ENCODE measurements at regions not wholly inside any gene's neighbourhood (a gene's known extent, or its start where the extent isn't known, plus 50 kb on each side); places are given as distances from the start of the nearest gene placed in this dataset.

DNA sequence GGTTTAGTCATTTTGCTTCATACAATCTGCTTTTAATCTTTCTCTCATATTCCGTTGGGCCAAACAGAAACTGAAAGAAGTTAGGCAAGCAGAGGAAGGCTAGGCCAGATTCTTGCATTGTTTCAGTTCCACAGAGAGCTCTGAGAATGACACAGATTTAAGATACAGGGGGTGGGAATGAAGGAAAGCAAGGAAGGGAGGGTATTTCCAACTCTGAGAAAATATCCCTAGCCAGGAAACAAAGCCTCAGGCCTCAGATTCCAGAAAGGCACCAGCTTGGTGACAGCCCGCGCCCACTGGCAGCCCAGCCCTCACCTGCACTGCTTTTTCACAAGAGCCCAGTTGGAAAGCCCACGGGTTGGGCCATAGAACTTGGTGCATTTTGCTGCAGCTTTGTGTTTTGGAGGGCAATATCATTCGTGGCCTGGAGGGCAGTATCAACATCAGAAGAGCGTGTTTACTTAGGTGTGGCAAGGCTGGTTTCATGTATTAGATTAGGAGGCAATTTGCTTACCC, 63.5 kb downstream of the ENC1 start:
- no peak for DNase-seq

DNA sequence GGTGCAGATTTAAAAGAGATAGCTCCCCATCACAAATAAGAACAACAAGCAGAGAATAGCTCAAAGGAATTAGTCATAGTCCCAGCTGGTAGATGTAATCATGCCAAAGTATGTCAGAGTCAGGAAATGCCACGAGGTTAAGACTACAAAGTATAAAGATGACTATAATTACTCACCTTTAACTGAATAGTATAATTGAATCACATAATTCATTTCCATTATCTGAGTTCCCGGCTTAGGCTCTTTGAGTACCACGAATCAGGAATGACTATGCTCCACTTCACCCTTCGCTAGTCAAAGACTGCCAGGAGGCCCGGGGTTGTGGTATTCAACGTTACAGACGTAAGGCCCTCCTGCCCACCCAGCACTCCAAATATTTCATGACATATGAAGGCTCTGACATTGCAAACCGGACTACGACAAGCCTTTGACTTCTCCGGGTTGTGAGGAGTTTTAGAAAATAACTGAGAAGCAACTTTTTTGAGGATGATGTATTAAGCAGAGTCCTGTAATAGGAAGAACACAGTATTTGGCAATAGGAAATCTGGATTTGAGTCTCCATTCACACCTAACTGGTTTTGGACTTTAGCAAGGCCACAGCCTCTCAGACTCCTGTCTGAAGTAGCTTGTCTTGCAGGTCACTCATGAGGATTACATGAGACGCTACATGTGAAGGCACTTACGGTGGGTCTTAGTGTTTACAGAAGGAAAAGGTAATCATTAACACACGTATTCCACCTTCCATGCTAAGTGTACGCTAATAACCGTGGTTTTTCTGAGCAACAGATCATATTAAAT, 64.6 kb downstream of the ENC1 start:
- DNase-seq, result no peak

DNA sequence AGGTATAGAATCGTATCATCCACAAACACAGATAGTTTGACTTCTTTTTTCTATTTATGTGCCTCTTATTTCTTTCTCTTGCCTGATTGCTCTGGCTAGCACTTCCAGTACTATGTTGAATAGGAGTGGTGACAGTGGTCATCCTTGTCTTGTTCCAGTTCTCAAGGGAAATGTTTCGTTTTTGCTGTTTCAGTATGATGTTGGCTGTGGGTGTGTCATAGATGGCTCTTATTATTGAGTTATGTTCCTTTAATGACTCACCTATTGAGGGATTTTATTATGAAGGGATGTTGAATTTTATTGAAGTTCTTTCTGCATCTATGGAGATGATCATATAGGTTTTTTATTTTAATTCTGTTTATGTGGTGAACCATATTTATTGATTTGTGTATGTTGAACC, 70.3 kb downstream of the ENC1 start:
- DNase-seq, result no peak

DNA sequence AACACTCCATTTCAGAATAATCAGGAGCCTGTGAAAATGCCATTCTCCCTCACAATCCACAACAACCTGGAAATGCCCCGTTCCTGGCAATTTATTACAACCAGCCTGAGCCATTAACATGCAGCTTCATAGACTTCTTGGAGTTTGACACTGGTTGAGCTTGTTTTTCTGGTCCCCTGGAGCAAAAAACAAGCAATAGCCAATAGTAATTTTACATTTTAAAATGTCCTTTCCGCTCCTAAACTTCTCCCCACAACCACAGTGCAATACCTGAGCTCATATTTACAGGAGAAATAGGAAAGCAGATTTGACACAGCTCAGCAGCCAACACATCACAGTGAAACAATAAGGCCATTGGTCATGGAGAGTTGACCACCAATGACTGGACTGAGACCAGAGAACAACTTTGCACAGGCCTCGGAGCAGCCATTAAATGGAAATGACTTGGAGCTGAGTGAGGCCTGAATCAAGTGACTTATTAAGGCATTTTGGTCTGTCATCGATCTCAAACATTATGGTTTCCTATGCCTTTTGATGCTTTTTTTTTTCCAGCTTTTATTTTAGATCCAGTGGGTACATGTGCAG, 73.0 kb downstream of the ENC1 start:
- DNase-seq, result no peak

DNA sequence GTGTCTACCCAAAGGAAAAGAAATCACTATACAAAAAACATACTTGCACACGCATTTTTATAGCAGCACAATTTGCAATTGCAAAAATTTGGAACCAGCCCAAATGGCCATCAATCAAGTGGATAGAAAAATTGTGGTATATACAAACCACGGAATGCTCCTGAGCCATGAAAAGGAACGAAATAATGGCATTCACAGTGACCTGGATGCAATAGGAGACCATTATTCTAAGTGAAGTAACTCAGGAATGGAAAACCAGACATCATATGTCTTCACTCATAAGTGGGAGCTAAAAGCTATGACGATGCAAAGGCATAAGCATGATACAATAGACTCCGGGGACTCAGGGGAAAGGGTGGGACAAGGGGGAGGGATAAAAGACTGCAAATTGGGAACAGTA, 78.4 kb downstream of the ENC1 start:
- no peak for DNase-seq

DNA sequence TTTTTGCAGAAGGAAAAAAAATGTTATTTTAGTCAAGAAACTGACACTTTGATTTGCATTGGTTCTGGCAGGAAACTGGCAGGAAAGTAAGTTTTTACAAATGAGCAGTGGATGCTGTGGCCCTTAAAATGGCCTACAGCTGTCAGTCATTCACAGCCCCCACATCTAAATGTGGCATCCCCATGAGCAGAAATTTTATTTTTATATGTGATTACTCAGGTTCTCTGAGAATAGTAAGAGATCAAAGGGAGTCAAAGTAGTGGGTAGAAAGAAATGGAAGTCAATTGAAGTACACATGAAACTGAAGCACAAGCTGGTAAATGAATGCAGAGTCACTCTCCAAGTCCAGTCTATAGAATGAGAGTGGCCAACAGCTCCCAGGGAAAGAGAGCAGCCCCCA, 80.3 kb downstream of the ENC1 start:
- no peak for DNase-seq

DNA sequence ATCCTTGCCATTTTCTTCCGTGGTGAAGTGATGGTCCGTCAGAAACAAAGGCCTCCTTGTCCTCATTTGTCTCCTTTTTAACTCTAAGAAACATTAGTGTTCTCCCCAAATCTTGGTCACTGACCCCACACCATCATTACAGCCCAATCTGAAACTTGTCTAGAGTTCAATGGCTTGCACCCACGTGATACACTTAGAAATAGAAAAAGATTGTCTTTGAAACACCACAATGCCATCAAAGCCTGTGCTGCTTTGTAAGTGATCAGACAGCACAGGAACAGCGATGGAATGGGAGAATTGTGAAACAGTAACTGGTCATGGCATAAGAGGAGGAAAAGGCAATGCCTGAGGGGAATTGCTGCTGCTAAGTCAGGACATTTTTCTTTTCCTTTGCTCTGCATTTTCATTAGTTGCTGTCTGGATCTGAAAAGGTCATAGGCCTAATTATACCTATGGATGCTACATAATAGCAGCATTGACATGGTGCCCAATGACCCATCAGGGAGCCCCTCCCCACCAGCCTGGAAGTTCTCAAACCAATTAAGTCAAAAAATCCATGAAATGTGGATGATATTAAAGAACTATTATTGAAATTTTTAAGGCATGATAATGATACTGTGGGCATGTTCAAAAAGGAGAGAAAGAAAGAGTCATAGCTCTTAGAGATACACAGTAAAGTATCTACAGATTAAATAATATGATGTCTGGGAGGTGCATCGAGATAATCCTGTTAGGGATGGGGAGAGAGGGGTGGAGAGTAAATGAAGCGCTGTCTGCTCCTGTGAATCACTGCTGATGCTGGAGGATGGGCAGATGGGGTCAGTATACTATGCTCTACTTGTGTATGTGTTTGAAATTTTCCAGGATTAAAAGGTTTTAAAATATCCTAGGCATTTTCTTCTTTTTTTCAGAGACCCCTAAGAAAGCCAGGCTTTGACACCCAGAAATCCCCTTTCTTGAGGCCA, 83.6 kb downstream of the ENC1 start:
- no peak for DNase-seq

DNA sequence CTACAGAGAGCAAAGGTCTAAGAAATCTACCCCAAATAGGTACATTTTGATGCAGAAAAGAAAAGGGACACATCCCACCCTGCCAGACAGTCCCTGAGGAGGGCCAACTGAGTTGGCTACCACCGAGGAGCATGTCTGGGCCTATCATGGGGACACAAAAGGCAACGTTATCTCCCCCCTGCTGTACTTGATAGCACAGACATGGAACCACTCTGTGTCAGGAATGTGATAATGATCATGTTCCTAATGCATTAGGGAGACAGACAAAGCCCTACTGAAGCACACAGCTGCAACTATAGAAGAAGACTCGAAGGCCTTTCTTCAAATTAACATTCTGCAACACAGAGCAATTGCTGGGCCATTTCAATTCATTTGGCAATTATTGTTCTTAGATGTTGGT, 84.5 kb downstream of the ENC1 start:
- no peak for DNase-seq

DNA sequence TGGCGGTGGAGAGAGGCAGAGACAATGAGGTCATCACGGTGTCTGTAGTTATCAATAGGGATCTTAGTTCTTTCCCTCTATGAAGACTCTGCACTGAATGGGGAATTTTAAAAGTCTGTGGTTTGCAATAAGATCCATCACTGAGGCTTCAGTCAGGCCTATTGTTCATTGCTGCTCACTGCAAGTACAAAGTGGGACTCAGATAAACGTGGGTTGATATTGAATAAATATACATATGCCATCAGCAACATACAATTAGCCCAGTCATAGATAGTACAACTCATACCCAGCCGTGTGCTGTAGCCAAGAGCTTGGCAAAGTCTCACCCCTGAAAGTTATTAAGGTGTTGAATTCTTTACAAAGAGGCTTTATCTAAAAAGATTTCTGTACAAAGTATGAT, 88.4 kb downstream of the ENC1 start:
- DNase-seq, result no peak

DNA sequence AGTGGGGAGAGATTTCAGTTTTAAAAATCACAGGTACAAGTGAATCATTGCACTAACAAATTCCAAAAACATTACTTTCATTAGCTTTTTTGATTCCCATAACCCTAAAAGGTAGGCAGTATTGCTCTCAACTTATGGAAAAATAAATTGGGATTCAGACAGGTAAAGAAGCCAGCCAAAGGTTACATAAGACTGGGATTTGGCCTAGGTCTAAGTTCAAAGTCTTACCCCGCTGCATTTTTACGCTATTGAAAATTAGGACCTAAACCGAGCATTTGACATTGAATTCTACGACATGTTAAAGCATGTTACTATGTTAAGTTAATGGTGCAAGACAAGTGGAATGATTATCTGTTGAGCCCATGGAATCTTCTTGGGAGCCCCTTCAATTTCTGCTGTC, 89.6 kb downstream of the ENC1 start:
- no peak for DNase-seq

DNA sequence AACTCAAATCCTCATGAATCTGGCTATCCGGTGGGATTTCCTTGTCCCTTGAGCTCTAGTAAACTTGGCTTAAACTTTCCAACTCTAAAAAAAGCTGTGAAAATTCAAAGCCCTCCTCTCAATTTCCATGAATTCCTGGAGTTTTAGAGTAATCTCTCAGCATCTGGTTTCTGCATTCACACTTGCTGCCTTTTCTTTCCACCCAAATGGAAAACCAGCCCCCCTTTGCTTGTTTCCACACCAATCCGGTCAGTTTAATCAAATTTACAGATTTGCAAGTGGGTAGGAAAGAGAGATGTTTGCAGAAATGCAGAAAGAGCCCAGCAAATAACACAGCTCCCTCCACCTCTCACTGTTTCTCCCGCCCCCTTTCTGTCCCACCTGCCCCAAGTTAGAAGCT, 91.1 kb downstream of the ENC1 start:
- DNase-seq, result no peak

DNA sequence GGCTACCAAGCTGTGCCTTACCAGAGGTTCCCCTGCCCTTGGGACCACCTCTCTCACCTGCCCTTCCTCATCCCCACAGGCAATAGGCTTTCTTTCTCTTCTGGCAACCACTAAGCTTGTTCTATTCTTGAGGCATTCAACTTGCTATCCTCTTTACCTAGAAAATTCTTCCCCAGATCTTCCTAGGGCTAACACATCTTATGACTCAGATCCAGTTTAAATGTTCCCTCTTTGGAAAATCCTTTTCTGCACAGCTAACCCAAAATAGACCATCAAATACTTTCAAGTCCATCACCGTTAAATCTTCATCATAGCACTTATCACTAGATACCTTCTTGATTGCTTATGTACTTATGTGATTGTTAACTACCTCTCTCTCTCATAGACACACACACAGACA, 93.7 kb downstream of the ENC1 start:
- no peak for DNase-seq

DNA sequence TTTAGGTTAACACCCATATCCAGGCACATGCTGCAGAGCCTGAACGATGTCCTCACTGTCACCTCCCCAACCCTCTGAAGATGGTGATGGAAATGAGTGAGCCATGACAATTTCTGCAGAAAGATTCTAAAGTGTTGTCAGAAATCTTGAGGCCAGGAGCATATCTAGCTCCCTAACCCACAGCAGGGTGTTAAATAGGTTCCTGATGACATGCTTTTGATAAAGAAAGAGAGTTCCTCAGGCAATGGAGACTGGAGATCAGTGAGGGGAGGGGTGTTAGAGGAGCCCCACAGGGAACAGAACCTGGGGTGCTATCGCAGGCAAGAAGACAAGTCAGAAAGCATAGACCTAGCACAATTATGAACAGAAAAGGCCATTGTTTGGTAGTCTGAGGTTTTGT, 95.7 kb downstream of the ENC1 start:
- DNase-seq, result no peak

DNA sequence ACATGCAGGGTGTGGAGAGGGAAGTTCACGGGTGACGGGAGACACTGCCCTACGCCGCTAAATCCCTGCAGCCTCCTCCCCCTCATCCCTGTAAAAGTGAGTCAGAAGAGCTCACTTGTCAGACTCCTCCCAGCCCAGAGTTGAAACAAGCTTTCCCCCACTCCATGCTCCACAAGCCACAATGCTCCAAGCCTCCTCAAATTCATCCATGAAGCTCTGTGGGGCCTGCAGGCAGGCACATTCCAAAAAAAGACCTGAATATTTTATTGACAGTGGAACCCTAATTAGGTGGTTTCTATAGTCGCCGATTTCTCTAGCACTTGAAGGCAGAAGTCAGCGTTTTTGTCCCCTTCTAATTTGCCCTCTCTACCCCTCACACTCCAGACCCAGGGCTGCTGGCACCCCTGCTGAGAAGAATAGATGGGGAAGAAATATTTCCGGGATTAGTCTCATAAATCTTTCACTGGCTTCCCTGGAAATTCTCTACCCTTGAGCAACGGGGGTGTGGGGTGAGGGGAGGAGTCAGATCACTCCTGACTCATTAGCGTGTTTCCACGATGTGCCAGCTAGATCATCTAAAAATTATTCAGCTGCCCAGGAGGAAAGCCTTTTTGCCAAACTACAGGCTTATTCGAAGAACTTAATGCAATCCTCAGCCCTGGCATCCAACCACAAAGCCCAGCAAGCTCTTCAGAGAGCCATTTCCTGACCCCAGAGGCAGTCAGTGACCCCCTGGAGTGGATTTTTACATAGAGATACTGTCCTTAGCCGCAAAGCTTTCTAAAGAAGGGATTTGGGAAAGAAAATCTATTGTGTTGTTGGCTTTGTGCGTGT, 97.1 kb downstream of the ENC1 start:
- DNase-seq, result no peak

DNA sequence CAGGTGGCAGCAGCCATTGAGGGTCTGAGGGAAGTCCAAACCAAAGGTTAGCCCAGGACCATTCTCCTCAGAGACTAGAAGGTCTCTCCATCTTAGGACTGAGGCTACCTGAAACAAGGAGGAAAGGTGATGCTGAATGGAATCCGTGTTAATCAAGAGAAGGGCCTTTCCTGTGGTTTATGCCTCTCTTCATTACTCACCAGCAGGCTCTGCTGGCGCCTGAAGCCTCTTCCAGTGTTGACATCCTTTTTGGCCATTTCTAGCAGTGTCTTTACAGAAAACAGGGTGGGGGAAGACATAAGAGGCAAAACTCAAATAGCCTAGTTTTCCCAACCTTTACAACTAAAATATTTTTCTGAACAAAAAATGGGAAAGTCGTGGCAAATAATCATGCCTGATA, 98.0 kb downstream of the ENC1 start:
- DNase-seq, result no peak

DNA sequence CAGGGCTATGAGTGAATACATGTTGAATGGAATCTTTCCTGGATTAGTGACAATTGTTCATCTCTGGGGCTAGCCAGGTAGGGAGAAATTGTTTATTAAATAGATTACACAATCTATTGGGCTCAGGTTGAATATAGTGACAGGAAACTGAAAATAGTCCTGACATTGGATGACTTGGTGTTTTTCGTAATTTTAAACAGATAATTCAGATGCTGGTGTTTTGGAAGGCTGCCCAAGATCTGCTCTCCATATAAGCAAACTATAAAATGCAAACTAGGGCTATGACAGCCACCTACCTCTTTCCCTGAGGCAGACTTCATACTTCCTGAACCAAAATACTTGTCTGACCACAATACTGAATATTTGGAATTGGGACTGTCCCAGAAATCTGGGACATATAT, 99.1 kb downstream of the ENC1 start:
- no peak for DNase-seq

DNA sequence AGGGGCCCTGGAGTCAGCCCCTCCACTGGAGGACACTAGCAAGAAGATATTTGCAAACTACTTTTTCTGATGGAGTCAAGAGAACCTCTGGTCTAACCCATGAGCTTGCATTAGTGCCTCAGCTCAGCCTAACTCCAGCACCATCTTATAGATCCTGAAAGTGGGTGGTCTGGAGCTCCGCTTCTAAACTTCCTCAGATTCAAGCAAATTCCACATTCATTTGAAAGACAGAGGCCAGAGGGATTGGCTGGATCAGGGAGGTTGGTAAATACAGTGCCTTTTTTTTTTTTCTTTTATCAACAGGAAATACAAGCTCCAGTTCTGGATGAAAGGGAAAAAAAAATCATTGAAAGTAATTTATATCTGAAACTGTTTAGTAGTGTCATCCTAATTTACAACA, 99.9 kb downstream of the ENC1 start:
- no peak for DNase-seq

DNA sequence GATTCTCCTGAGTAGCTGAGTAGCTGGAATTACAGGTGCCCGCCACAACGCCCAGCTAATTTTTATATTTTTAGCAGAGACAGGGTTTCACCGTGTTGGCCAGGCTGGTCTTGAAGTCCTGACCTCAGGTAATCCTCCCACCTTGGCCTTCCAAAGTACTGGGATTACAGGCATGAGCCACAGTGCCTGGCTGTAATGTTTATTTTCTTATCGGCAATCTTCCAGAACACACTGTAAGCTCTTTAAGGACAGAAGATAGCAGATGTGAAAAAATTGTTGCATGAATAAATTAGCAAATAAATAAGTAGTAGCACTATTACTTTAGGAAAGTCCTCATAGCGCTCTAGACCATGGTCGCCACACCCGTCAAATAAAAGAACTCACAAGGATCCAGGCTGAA, 100.5 kb downstream of the ENC1 start:
- DNase-seq, result no peak

DNA sequence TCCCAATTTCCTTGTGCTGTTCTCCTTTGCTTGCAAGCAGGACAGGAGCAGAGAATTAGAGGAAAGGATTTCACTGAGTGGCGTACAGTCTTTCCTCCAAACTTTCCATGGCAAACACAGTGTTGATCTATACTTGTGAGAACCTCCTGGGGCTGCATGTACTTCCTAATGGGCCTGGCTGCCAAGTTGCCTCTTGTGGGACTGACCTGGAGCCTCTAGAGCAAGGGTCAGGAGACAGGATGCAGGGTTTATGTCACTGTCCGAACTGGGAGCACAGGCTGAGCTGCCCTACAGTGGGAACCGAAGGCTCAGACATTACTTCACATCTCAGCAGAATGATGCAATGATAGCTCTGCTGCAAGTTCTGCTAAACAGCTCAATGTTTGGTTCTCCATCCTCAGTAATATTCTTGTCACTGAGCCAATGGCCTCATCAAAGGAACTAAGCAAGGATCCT, 102.3 kb downstream of the ENC1 start:
- no peak for DNase-seq

DNA sequence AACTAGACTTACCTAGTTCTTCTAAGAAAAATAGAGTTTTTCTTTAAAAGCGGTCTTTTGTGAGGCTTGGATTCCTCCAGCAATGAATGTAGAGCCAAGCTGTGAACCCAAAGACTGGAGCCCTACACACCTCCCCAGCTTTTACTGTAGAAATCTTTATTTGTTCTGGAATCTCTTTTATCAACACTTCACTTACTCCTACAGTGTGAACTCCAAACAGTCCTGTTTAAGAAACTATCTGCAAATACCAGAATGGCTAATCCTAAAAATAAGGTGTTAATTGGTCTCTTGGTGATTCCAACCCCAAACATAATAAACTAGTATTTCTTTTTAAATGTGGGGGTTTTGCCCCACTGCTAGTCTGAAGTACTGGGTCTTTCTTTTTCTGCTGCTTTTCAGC, 103.9 kb downstream of the ENC1 start:
- no peak for DNase-seq

DNA sequence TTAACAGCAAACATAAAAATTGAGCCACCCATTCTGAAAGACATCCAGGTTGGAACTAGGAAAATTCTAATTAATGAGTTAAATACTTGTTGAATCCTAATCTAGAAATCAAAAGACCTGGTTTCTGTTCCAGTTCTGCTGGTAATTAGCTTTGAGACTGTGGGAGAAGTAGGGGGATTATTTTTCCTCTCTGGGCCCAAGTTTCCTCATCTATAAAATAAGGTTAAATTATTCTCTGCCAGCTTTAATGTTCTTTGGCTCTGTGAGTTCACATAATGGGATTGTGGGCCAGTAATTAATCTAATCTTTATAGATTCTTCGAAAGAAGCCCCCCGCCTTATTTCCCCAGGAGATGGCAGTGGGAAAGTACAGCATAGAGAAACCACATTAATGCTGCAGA, 104.6 kb downstream of the ENC1 start:
- DNase-seq, result no peak

DNA sequence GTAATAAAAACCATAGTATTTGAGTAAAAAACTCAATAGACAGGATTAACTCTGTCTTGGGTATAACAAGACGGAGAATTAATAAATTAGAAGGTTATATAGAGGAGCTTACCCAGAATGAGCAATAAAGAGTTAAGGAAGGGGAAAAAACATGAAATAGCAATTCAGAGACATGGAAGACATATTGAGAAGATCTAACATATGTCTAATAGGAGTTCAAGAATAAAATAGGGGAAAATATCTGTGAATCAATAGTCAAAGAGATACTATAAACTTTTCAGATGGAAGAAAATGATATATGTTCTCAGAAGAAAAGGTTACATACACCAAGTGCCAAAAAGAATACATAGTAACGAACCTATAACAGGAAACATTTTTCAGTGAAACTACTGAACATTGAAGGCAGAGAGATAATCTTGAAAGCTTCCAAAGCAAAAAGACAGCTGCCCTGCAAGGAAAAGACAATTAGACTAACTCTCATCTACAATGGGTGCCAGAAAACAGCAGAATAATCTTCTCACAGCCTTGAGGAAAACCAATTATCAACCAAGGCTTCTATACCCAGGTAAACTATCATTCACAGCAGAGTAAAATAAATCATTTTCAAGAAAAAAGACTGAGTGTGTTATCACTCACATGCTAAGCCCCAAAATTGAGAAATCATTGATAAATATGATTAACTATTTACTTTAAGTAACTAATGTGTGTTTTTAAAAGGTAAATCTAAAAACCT, 106.0 kb downstream of the ENC1 start:
- DNase-seq, result no peak
